H9 (cell line): ENCODE measurements at regions not wholly inside any gene's neighbourhood (a gene's known extent, or its start where the extent isn't known, plus 50 kb on each side); places are given as distances from the start of the nearest gene placed in this dataset.

Source experiments
- DNase-seq: peaks from one replicate; pipeline ENCODE4 v3.0.0-alpha.2; 2017
- H2AFZ ChIP-seq: one replicate; pipeline ENCODE4 v1.6.1; 2013; ENCODE audit warnings: mild to moderate bottlenecking, low read length, control low read depth, moderate library complexity
- H2AK5ac ChIP-seq: 2 replicates; pipeline ENCODE4 v1.6.1; 2013; ENCODE audit warnings: low read length, control low read depth, mixed read lengths; ENCODE audit not compliant: insufficient read length
- H2BK120ac ChIP-seq: one replicate; pipeline ENCODE4 v1.6.1; 2013; ENCODE audit warnings: low read depth, mild to moderate bottlenecking, low read length, control low read depth, inconsistent platforms; ENCODE audit not compliant: poor library complexity, severe bottlenecking
- H2BK12ac ChIP-seq: 2 replicates; pipeline ENCODE4 v1.6.1; 2013; ENCODE audit warnings: low read length, control low read depth, mixed read lengths, low read depth; ENCODE audit not compliant: insufficient read length
- H2BK15ac ChIP-seq: 2 replicates; pipeline ENCODE4 v1.6.1; 2013; ENCODE audit warnings: low read depth, low read length, control low read depth
- H2BK20ac ChIP-seq: one replicate; pipeline ENCODE4 v1.6.1; 2013; ENCODE audit warnings: low read depth, mild to moderate bottlenecking, low read length, control low read depth, inconsistent platforms; ENCODE audit not compliant: poor library complexity, severe bottlenecking
- H2BK5ac ChIP-seq: 2 replicates; pipeline ENCODE4 v1.6.1; 2013; ENCODE audit warnings: low read length, control low read depth, mixed read lengths; ENCODE audit not compliant: insufficient read length
- H3K14ac ChIP-seq: 2 replicates; pipeline ENCODE4 v1.6.1; 2013; ENCODE audit warnings: low read length, control low read depth; ENCODE audit not compliant: insufficient read depth
- H3K18ac ChIP-seq: 2 replicates; pipeline ENCODE4 v1.6.1; 2013; ENCODE audit warnings: low read depth, mild to moderate bottlenecking, mixed read lengths, low read length, control low read depth; ENCODE audit not compliant: insufficient read length
- H3K23ac ChIP-seq: 2 replicates; pipeline ENCODE4 v1.6.1; 2013; ENCODE audit warnings: low read length, control low read depth, mixed read lengths, low read depth; ENCODE audit not compliant: insufficient read length
- H3K23me2 ChIP-seq: 2 replicates; pipeline ENCODE4 v1.6.1; 2013; ENCODE audit warnings: low read depth, mild to moderate bottlenecking, mixed read lengths, low read length, control low read depth; ENCODE audit not compliant: insufficient read length, poor library complexity, severe bottlenecking
- H3K27ac ChIP-seq: 2 replicates; pipeline ENCODE4 v1.5.1; 2013; ENCODE audit warnings: low read length, control low read depth, mixed read lengths, low read depth; ENCODE audit not compliant: insufficient read length
- H3K27me3 ChIP-seq: 2 replicates; pipeline ENCODE4 v1.6.1; 2013; ENCODE audit warnings: low read length, control low read depth, inconsistent platforms; ENCODE audit not compliant: insufficient read depth
- H3K4ac ChIP-seq: 2 replicates; pipeline ENCODE4 v1.6.1; 2013; ENCODE audit warnings: low read depth, mild to moderate bottlenecking, control low read depth, inconsistent platforms, low read length, moderate library complexity
- H3K4me1 ChIP-seq: 2 replicates; pipeline ENCODE4 v1.6.1; 2013; ENCODE audit warnings: low read length, control low read depth, inconsistent platforms; ENCODE audit not compliant: insufficient read depth
- H3K4me2 ChIP-seq: 2 replicates; pipeline ENCODE4 v1.6.1; 2013; ENCODE audit warnings: low read length, control low read depth, mixed read lengths; ENCODE audit not compliant: insufficient read length, insufficient read depth
- H3K56ac ChIP-seq: 2 replicates; pipeline ENCODE4 v1.6.1; 2013; ENCODE audit warnings: low read depth, mild to moderate bottlenecking, mixed read lengths, low read length, control low read depth; ENCODE audit not compliant: insufficient read length
- H3K79me1 ChIP-seq: 2 replicates; pipeline ENCODE4 v1.6.1; 2013; ENCODE audit warnings: low read depth, mild to moderate bottlenecking, moderate library complexity, low read length, control low read depth, inconsistent platforms; ENCODE audit not compliant: insufficient read depth, poor library complexity, severe bottlenecking
- H3K79me2 ChIP-seq: 2 replicates; pipeline ENCODE4 v1.6.1; 2013; ENCODE audit warnings: low read length, control low read depth, inconsistent platforms; ENCODE audit not compliant: insufficient read depth
- H3K9ac ChIP-seq: 2 replicates; pipeline ENCODE4 v1.6.1; 2013; ENCODE audit warnings: low read length, control low read depth, mixed read lengths; ENCODE audit not compliant: insufficient read length; ENCODE audit errors: extremely low read depth
- H3K9me3 ChIP-seq: one replicate; pipeline ENCODE4 v1.6.1; 2013; ENCODE audit warnings: low read depth, low read length, inconsistent platforms; ENCODE audit not compliant: control insufficient read depth
- H3T11ph ChIP-seq: one replicate; pipeline ENCODE4 v1.6.1; 2013; ENCODE audit warnings: mild to moderate bottlenecking, low read length, control low read depth, inconsistent platforms
- H4K20me1 ChIP-seq: one replicate; pipeline ENCODE4 v1.6.1; 2013; ENCODE audit not compliant: control insufficient read depth, insufficient read length, insufficient read depth
- H4K5ac ChIP-seq: 2 replicates; pipeline ENCODE4 v1.6.1; 2013; ENCODE audit warnings: low read depth, mild to moderate bottlenecking, mixed read lengths, low read length, control low read depth; ENCODE audit not compliant: insufficient read length
- H4K8ac ChIP-seq: replicated peaks from 2 replicates; pipeline ENCODE4 v1.6.1; 2013; ENCODE audit warnings: low read length, control low read depth, mixed read lengths, low read depth; ENCODE audit not compliant: insufficient read length
- H4K91ac ChIP-seq: 2 replicates; pipeline ENCODE4 v1.6.1; 2013; ENCODE audit warnings: low read depth, mild to moderate bottlenecking, moderate library complexity, mixed read lengths, low read length, control low read depth; ENCODE audit not compliant: insufficient read length
- H3K27ac Mint-ChIP-seq, 3 experiments: 2 replicates in 2 of 3; 3 replicates in 1 of 3; pipeline ENCODE4 v1.8.0; 2020 to 2021; ENCODE audit warnings: mixed read lengths in 3 of 3, mild to moderate bottlenecking in 1 of 3, moderate library complexity in 1 of 3
- H3K27me3 Mint-ChIP-seq: 2 replicates; pipeline ENCODE4 v1.8.0; 2021; ENCODE audit warnings: low read depth, mild to moderate bottlenecking, moderate library complexity, mixed read lengths
- H3K36me3 Mint-ChIP-seq, 3 experiments: 2 replicates in 2 of 3; 3 replicates in 1 of 3; pipeline ENCODE4 v1.8.0; 2020 to 2021; ENCODE audit warnings: low read depth in 3 of 3, mixed read lengths in 3 of 3; ENCODE audit not compliant: insufficient read depth in 1 of 3
- H3K4me1 Mint-ChIP-seq, 2 experiments: 2 replicates each; pipeline ENCODE4 v1.8.0; 2020; ENCODE audit warnings: mixed read lengths in 2 of 2
- H3K4me3 Mint-ChIP-seq, 2 experiments: 2 replicates in 1 of 2; 3 replicates in 1 of 2; pipeline ENCODE4 v1.8.0; 2020 to 2021; ENCODE audit warnings: mild to moderate bottlenecking in 2 of 2, mixed read lengths in 2 of 2, moderate library complexity in 1 of 2
- H3K9me3 Mint-ChIP-seq, 2 experiments: 2 replicates in 1 of 2; 3 replicates in 1 of 2; pipeline ENCODE4 v1.8.0; 2020; ENCODE audit warnings: mild to moderate bottlenecking in 2 of 2, mixed read lengths in 2 of 2, moderate library complexity in 1 of 2
- WGBS: extraction: QIAGEN DNeasy Blood & Tissue Kit; methylation state at CpG from one replicate; pipeline ENCODE4 v1.1.7; 2013; ENCODE audit warnings: missing lambda C conversion rate, low lambda C conversion rate, mixed read lengths; ENCODE audit not compliant: insufficient read length; ENCODE audit errors: extremely low coverage; 5-methylcytosine and 5-hydroxymethylcytosine counted together
- TF ChIP-seq, protein P1 (sequence below): fragments of 200-600 bp; sonication (generic); conservative IDR thresholded peaks from 3 replicates; pipeline ENCODE4 v1.8.0; 2021; ENCODE audit warnings: antibody characterized with exemption, mild to moderate bottlenecking

DNA sequence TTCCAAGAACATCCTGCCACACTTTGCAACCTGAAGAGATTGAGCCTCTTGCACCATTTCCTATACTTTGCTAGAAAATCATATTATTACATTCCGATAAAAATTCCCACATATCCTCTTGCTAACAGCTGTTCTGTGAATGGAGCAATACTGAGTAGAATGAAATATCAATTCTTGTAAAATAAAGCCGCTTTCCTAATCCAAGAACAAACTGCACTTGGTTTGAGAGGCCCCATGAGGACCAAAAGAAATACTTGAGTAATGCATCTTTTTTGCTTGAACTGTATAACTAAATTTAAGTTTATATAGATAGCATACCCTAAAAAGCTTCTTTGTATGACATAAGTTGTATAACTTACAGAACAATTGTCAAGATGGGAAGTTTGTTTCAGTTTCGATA lies 632.4 kb upstream of the SLC8A1 start:
- no CpG with 5 or more reads among the region's 3 CpGs for WGBS
- Histone ChIP-seq H3K23ac (no peak overlapping the region), H4K91ac (no peak overlapping the region)

More for the DNA sequence above, 632.4 kb upstream of the SLC8A1 start:
- Histone ChIP-seq H3K4ac (no peak overlapping the region), H2AK5ac (no peak overlapping the region), H3K79me2 (no peaks in the 10 kb centered on the region), H3K4me2 (no peak overlapping the region), H3K9ac (no peak overlapping the region), H4K20me1 (no peaks in the 10 kb centered on the region), H3K79me1 (no peaks in the 10 kb centered on the region), H3K18ac (no peak overlapping the region), H3K27me3 (no peaks in the 10 kb centered on the region), H4K8ac (no peak overlapping the region), H3K9me3 (no peaks in the 10 kb centered on the region), H3T11ph (no peak overlapping the region), H2BK5ac (no peak overlapping the region), H2BK120ac (no peak overlapping the region), H2BK12ac (no peak overlapping the region), H3K23me2 (no peaks in the 10 kb centered on the region), H3K56ac (no peak overlapping the region), H3K27ac (no peak overlapping the region), H2AFZ (no peak overlapping the region), H3K14ac (no peak overlapping the region), H2BK20ac (no peak overlapping the region), H2BK15ac (no peak overlapping the region), H3K4me1 (no peaks in the 10 kb centered on the region), H4K5ac (no peak overlapping the region)
- Mint-ChIP-seq H3K4me1 (no peaks in the 10 kb centered on the region), H3K27me3 (no peaks in the 10 kb centered on the region), H3K36me3 (0 out of 7 replicates have a peak, but pooled peaks cover 0 to 3% (median 0%) of the 10 kb centered on the region in 3 experiments), H3K27ac (no peak overlapping the region), H3K9me3 (peaks cover 0 to 4% of the 10 kb centered on the region in 2 experiments; a peak in 3 of 5 replicates), H3K4me3 (no peak overlapping the region)
- TF ChIP-seq, protein P1, sequence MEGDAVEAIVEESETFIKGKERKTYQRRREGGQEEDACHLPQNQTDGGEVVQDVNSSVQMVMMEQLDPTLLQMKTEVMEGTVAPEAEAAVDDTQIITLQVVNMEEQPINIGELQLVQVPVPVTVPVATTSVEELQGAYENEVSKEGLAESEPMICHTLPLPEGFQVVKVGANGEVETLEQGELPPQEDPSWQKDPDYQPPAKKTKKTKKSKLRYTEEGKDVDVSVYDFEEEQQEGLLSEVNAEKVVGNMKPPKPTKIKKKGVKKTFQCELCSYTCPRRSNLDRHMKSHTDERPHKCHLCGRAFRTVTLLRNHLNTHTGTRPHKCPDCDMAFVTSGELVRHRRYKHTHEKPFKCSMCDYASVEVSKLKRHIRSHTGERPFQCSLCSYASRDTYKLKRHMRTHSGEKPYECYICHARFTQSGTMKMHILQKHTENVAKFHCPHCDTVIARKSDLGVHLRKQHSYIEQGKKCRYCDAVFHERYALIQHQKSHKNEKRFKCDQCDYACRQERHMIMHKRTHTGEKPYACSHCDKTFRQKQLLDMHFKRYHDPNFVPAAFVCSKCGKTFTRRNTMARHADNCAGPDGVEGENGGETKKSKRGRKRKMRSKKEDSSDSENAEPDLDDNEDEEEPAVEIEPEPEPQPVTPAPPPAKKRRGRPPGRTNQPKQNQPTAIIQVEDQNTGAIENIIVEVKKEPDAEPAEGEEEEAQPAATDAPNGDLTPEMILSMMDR, result no peak
- DNase-seq, result no peak
